ENCODE measurements at regions not wholly inside any gene's neighbourhood (a gene's known extent, or its start where the extent isn't known, plus 50 kb on each side); places are given as distances from the start of the nearest gene placed in this dataset.

- DNase-seq (ENCODE audit: low read depth): no peak
These were observed 155.1 kb upstream of the CELF4 start for GRCh38 chr18:37720663-37721062.

GRCh38 chr18:37717656-37718055, 152.1 kb upstream of the CELF4 start:
- DNase-seq (ENCODE audit: low read depth): no peak

GRCh38 chr18:37717098-37717497, 151.5 kb upstream of the CELF4 start:
- no peak for DNase-seq (ENCODE audit: low read depth)

GRCh38 chr18:37716106-37716735, 150.6 kb upstream of the CELF4 start:
- no peak for DNase-seq (ENCODE audit: low read depth)

- no peak for DNase-seq (ENCODE audit: low read depth)
These were observed 149.1 kb upstream of the CELF4 start for GRCh38 chr18:37714691-37715090.

- DNase-seq (ENCODE audit: low read depth): no peak
These were observed 147.2 kb upstream of the CELF4 start for GRCh38 chr18:37712776-37713175.

GRCh38 chr18:37711766-37712505, 146.3 kb upstream of the CELF4 start:
- DNase-seq (ENCODE audit: low read depth): no peak

GRCh38 chr18:37710726-37711125, 145.1 kb upstream of the CELF4 start:
- DNase-seq (ENCODE audit: low read depth): no peak

GRCh38 chr18:37709740-37710139, 144.1 kb upstream of the CELF4 start:
- no peak for DNase-seq (ENCODE audit: low read depth)

- DNase-seq (ENCODE audit: low read depth): no peak
These were observed 139.4 kb upstream of the CELF4 start for GRCh38 chr18:37705016-37705415.

- DNase-seq (ENCODE audit: low read depth): no peak
These were observed 137.2 kb upstream of the CELF4 start for GRCh38 chr18:37702841-37703240.

- no peak for DNase-seq (ENCODE audit: low read depth)
These were observed 136.4 kb upstream of the CELF4 start for GRCh38 chr18:37701967-37702366.

- no peak for DNase-seq (ENCODE audit: low read depth)
These were observed 133.0 kb upstream of the CELF4 start for GRCh38 chr18:37698508-37699040.

- DNase-seq (ENCODE audit: low read depth): no peak
These were observed 128.9 kb upstream of the CELF4 start for GRCh38 chr18:37694516-37694915.

- DNase-seq (ENCODE audit: low read depth): no peak
These were observed 125.6 kb upstream of the CELF4 start for GRCh38 chr18:37691162-37691561.

GRCh38 chr18:37689841-37690240, 124.2 kb upstream of the CELF4 start:
- no peak for DNase-seq (ENCODE audit: low read depth)

GRCh38 chr18:37684590-37684989, 119.0 kb upstream of the CELF4 start:
- no peak for DNase-seq (ENCODE audit: low read depth)

- DNase-seq (ENCODE audit: low read depth): no peak
These were observed 118.6 kb upstream of the CELF4 start for GRCh38 chr18:37684183-37684582.

- no peak for DNase-seq (ENCODE audit: low read depth)
These were observed 115.3 kb upstream of the CELF4 start for GRCh38 chr18:37680911-37681310.

- DNase-seq (ENCODE audit: low read depth): no peak
These were observed 110.7 kb upstream of the CELF4 start for GRCh38 chr18:37676276-37676675.

GRCh38 chr18:37675699-37676098, 110.1 kb upstream of the CELF4 start:
- no peak for DNase-seq (ENCODE audit: low read depth)

- DNase-seq (ENCODE audit: low read depth): no peak
These were observed 109.0 kb upstream of the CELF4 start for GRCh38 chr18:37674570-37674969.

- no peak for DNase-seq (ENCODE audit: low read depth)
These were observed 108.1 kb upstream of the CELF4 start for GRCh38 chr18:37673671-37674070.

Data from T-helper 22 cell (primary cell).